ENCODE measurements at regions not wholly inside any gene's neighbourhood (a gene's known extent, or its start where the extent isn't known, plus 50 kb on each side); places are given as distances from the start of the nearest gene placed in this dataset.

- no peak overlapping the region for H2AFZ ChIP-seq (ENCODE audit: low read length, unreplicated experiment)
- H3K4me1 ChIP-seq (ENCODE audit: control insufficient read depth, insufficient read depth, low read length, unreplicated experiment): no peaks in the 10 kb centered on the region
- no peak overlapping the region for H3K27ac ChIP-seq (ENCODE audit: low read depth, low read length)
- H3K36me3 ChIP-seq (ENCODE audit: insufficient read depth, low read length): no peaks in the 10 kb centered on the region
- H3K79me2 ChIP-seq (ENCODE audit: control insufficient read depth, insufficient read depth, low read length, unreplicated experiment): no peaks in the 10 kb centered on the region
- no peak overlapping the region for H3K4me3 ChIP-seq (ENCODE audit: low read depth, low read length)
- H3K27me3 ChIP-seq (ENCODE audit: insufficient read depth, low read length): no peaks in the 10 kb centered on the region
Observed at GRCh38 chr21:28714777-28715464, 277.8 kb downstream of the LTN1 start.

GRCh38 chr21:28712411-28712810 lies 280.3 kb downstream of the LTN1 start:
- Histone ChIP-seq H2AFZ (ENCODE audit: low read length, unreplicated experiment) (no peak overlapping the region), H3K36me3 (ENCODE audit: insufficient read depth, low read length) (no peaks in the 10 kb centered on the region), H3K27ac (ENCODE audit: low read depth, low read length) (no peak overlapping the region), H3K27me3 (ENCODE audit: insufficient read depth, low read length) (no peaks in the 10 kb centered on the region), H3K4me3 (ENCODE audit: low read depth, low read length) (no peak overlapping the region), H3K79me2 (ENCODE audit: control insufficient read depth, insufficient read depth, low read length, unreplicated experiment) (no peaks in the 10 kb centered on the region), H3K4me1 (ENCODE audit: control insufficient read depth, insufficient read depth, low read length, unreplicated experiment) (no peaks in the 10 kb centered on the region)

GRCh38 chr21:28705616-28706015 lies 287.1 kb downstream of the LTN1 start:
- no peaks in the 10 kb centered on the region for H3K27me3 ChIP-seq (ENCODE audit: insufficient read depth, low read length)
- H3K79me2 ChIP-seq (ENCODE audit: control insufficient read depth, insufficient read depth, low read length, unreplicated experiment): no peaks in the 10 kb centered on the region
- H3K27ac ChIP-seq (ENCODE audit: low read depth, low read length): no peak overlapping the region
- H3K4me1 ChIP-seq (ENCODE audit: control insufficient read depth, insufficient read depth, low read length, unreplicated experiment): peaks cover 12% of the 10 kb centered on the region
- H2AFZ ChIP-seq (ENCODE audit: low read length, unreplicated experiment): no peak overlapping the region
- H3K4me3 ChIP-seq (ENCODE audit: low read depth, low read length): no peak overlapping the region
- H3K36me3 ChIP-seq (ENCODE audit: insufficient read depth, low read length): no peaks in the 10 kb centered on the region

- Histone ChIP-seq H3K27ac (ENCODE audit: low read depth, low read length) (no peak overlapping the region), H3K36me3 (ENCODE audit: insufficient read depth, low read length) (no peaks in the 10 kb centered on the region), H3K4me3 (ENCODE audit: low read depth, low read length) (peak overlapping the region; percentile 46; the same call in 1 of the 2 replicates), H3K79me2 (ENCODE audit: control insufficient read depth, insufficient read depth, low read length, unreplicated experiment) (no peaks in the 10 kb centered on the region), H3K4me1 (ENCODE audit: control insufficient read depth, insufficient read depth, low read length, unreplicated experiment) (peaks cover 12% of the 10 kb centered on the region), H3K27me3 (ENCODE audit: insufficient read depth, low read length) (no peaks in the 10 kb centered on the region), H2AFZ (ENCODE audit: low read length, unreplicated experiment) (peak overlapping the region; percentile 43)
Observed at GRCh38 chr21:28704746-28705145, 287.9 kb downstream of the LTN1 start.

GRCh38 chr21:28703861-28704260 lies 288.8 kb downstream of the LTN1 start:
- H3K27me3 ChIP-seq (ENCODE audit: insufficient read depth, low read length): no peaks in the 10 kb centered on the region

GRCh38 chr21:28699596-28700259 lies 292.9 kb downstream of the LTN1 start:
- Histone ChIP-seq H3K79me2 (ENCODE audit: control insufficient read depth, insufficient read depth, low read length, unreplicated experiment) (no peaks in the 10 kb centered on the region), H3K36me3 (ENCODE audit: insufficient read depth, low read length) (no peaks in the 10 kb centered on the region), H3K4me1 (ENCODE audit: control insufficient read depth, insufficient read depth, low read length, unreplicated experiment) (peaks cover 2% of the 10 kb centered on the region), H3K27ac (ENCODE audit: low read depth, low read length) (no peak overlapping the region), H2AFZ (ENCODE audit: low read length, unreplicated experiment) (no peak overlapping the region), H3K4me3 (ENCODE audit: low read depth, low read length) (no peak overlapping the region), H3K27me3 (ENCODE audit: insufficient read depth, low read length) (no peaks in the 10 kb centered on the region)

More at GRCh38 chr21:28703861-28704260, 288.8 kb downstream of the LTN1 start:
- no peaks in the 10 kb centered on the region for H3K79me2 ChIP-seq (ENCODE audit: control insufficient read depth, insufficient read depth, low read length, unreplicated experiment)
- no peak overlapping the region for H2AFZ ChIP-seq (ENCODE audit: low read length, unreplicated experiment)
- H3K36me3 ChIP-seq (ENCODE audit: insufficient read depth, low read length): no peaks in the 10 kb centered on the region
- H3K4me3 ChIP-seq (ENCODE audit: low read depth, low read length): no peak overlapping the region
- H3K27ac ChIP-seq (ENCODE audit: low read depth, low read length): no peak overlapping the region
- peaks cover 12% of the 10 kb centered on the region for H3K4me1 ChIP-seq (ENCODE audit: control insufficient read depth, insufficient read depth, low read length, unreplicated experiment)

GRCh38 chr21:28699186-28699585 lies 293.5 kb downstream of the LTN1 start:
- Histone ChIP-seq H3K4me1 (ENCODE audit: control insufficient read depth, insufficient read depth, low read length, unreplicated experiment) (no peaks in the 10 kb centered on the region), H3K27ac (ENCODE audit: low read depth, low read length) (no peak overlapping the region), H3K36me3 (ENCODE audit: insufficient read depth, low read length) (no peaks in the 10 kb centered on the region), H3K4me3 (ENCODE audit: low read depth, low read length) (no peak overlapping the region), H3K79me2 (ENCODE audit: control insufficient read depth, insufficient read depth, low read length, unreplicated experiment) (no peaks in the 10 kb centered on the region), H2AFZ (ENCODE audit: low read length, unreplicated experiment) (no peak overlapping the region), H3K27me3 (ENCODE audit: insufficient read depth, low read length) (no peaks in the 10 kb centered on the region)

- Histone ChIP-seq H3K79me2 (ENCODE audit: control insufficient read depth, insufficient read depth, low read length, unreplicated experiment) (no peaks in the 10 kb centered on the region), H3K27me3 (ENCODE audit: insufficient read depth, low read length) (no peaks in the 10 kb centered on the region), H3K27ac (ENCODE audit: low read depth, low read length) (no peak overlapping the region), H3K4me1 (ENCODE audit: control insufficient read depth, insufficient read depth, low read length, unreplicated experiment) (no peaks in the 10 kb centered on the region), H2AFZ (ENCODE audit: low read length, unreplicated experiment) (no peak overlapping the region), H3K36me3 (ENCODE audit: insufficient read depth, low read length) (no peaks in the 10 kb centered on the region), H3K4me3 (ENCODE audit: low read depth, low read length) (no peak overlapping the region)
Observed at GRCh38 chr21:28696844-28697410, 295.8 kb downstream of the LTN1 start.

- Histone ChIP-seq H3K4me3 (ENCODE audit: low read depth, low read length) (no peak overlapping the region), H2AFZ (ENCODE audit: low read length, unreplicated experiment) (no peak overlapping the region), H3K79me2 (ENCODE audit: control insufficient read depth, insufficient read depth, low read length, unreplicated experiment) (no peaks in the 10 kb centered on the region), H3K27ac (ENCODE audit: low read depth, low read length) (no peak overlapping the region), H3K4me1 (ENCODE audit: control insufficient read depth, insufficient read depth, low read length, unreplicated experiment) (no peaks in the 10 kb centered on the region), H3K27me3 (ENCODE audit: insufficient read depth, low read length) (no peaks in the 10 kb centered on the region), H3K36me3 (ENCODE audit: insufficient read depth, low read length) (no peaks in the 10 kb centered on the region)
Observed at GRCh38 chr21:28693476-28693875, 299.2 kb downstream of the LTN1 start.

- Histone ChIP-seq H3K79me2 (ENCODE audit: control insufficient read depth, insufficient read depth, low read length, unreplicated experiment) (no peaks in the 10 kb centered on the region), H3K36me3 (ENCODE audit: insufficient read depth, low read length) (no peaks in the 10 kb centered on the region), H3K27ac (ENCODE audit: low read depth, low read length) (no peak overlapping the region), H3K27me3 (ENCODE audit: insufficient read depth, low read length) (no peaks in the 10 kb centered on the region), H3K4me3 (ENCODE audit: low read depth, low read length) (no peak overlapping the region), H2AFZ (ENCODE audit: low read length, unreplicated experiment) (no peak overlapping the region), H3K4me1 (ENCODE audit: control insufficient read depth, insufficient read depth, low read length, unreplicated experiment) (peaks cover 3% of the 10 kb centered on the region)
Observed at GRCh38 chr21:28690196-28690595, 302.5 kb downstream of the LTN1 start.

- no peaks in the 10 kb centered on the region for H3K36me3 ChIP-seq (ENCODE audit: insufficient read depth, low read length)
- no peak overlapping the region for H3K27ac ChIP-seq (ENCODE audit: low read depth, low read length)
- no peaks in the 10 kb centered on the region for H3K27me3 ChIP-seq (ENCODE audit: insufficient read depth, low read length)
- H3K4me1 ChIP-seq (ENCODE audit: control insufficient read depth, insufficient read depth, low read length, unreplicated experiment): peaks cover 3% of the 10 kb centered on the region
- H3K4me3 ChIP-seq (ENCODE audit: low read depth, low read length): no peak overlapping the region
- H3K79me2 ChIP-seq (ENCODE audit: control insufficient read depth, insufficient read depth, low read length, unreplicated experiment): no peaks in the 10 kb centered on the region
- H2AFZ ChIP-seq (ENCODE audit: low read length, unreplicated experiment): no peak overlapping the region
Observed at GRCh38 chr21:28688381-28688780, 304.3 kb downstream of the LTN1 start.
